GM21367 (cell line): ENCODE measurements at regions not wholly inside any gene's neighbourhood (a gene's known extent, or its start where the extent isn't known, plus 50 kb on each side); places are given as distances from the start of the nearest gene placed in this dataset.

Source experiments
- ATAC-seq: cut with Tn5 transposase; IDR thresholded peaks from one replicate; pipeline ENCODE4 v1.9.1; 2021; ENCODE audit not compliant: unreplicated experiment

- ATAC-seq, result no peak
Measured at GRCh38 chr13:24043590-24044350, 116.8 kb upstream of the SPATA13 start.

DNA sequence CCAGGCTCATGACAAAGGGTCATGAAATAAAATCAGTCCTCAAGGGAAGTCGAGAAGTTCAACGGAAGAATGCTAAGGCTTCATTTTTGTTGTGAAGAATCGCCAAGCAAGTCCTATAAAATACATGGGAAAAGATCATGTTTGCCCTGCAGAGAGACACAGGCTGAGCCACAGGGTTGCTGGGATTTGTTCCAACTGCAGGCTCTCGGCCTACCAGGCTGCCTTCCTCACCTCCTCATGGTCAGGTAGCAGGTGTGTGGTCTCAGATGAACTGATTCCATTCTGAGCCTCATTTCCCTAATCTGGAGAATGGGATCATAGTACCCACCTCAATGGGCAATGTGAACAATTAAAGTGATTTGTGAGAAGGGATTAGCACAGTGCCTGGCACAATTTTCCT, 114.9 kb upstream of the SPATA13 start:
- ATAC-seq, result no peak

GRCh38 chr13:24050292-24050711, 110.2 kb upstream of the SPATA13 start:
- no peak for ATAC-seq

- no peak for ATAC-seq
Measured at GRCh38 chr13:24050796-24051715, 109.5 kb upstream of the SPATA13 start.

- no peak for ATAC-seq
Measured at GRCh38 chr13:24052547-24053518, 107.7 kb upstream of the SPATA13 start.

DNA sequence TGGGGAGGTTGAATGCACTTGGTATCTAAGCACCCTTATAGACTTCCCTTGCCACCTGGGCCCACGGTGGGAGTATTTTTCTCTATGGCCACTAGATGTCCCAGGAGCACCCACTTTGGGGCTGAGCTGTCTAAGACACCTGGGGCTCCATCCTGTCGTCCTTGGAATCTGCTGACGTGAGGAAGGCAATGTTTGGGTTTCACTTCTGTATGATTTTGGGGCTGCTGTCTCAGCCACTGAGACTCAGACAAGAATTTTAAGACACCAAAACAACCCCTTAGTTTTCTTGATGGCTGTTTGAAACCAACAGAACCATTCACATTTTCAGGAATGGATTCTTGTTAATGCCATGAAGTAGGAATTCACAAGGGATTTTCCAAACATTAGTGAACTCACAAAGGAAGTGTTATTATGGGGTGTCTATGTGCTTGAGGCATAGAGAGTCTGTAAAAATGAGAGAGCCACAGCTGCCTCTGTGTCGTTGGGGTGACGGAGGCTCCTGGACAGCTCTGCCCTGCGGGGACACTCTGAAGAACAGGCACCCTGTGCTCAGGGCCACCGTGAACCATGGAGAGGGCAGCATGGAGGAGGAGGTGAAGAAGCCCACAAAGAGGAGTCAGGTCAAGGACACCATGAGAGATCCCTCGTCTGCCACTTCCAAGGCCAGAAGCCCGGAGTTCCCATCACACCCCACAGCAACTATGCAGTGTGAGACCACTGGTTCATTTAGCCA, 106.8 kb upstream of the SPATA13 start:
- ATAC-seq, result peak; percentile 87

GRCh38 chr13:24056616-24057137, 103.8 kb upstream of the SPATA13 start:
- ATAC-seq, result no peak

DNA sequence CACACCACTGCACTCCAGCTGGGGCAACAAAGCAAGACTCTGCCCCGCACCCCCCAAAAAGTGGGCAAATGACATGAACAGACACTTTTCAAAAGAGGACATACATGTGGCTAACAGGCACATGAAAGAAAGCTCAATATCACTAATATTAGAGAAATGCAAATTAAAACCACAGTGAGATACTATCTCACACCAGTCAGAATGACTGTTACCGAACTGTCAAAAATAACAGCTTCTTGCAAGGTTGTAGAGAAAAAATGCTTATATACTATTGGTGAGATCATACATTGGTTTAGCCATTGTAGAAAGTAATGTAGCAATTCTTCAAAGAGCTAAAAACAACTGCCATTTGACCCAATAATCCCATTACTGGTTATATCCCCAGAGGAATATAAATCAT, 99.5 kb upstream of the SPATA13 start:
- ATAC-seq, result no peak

DNA sequence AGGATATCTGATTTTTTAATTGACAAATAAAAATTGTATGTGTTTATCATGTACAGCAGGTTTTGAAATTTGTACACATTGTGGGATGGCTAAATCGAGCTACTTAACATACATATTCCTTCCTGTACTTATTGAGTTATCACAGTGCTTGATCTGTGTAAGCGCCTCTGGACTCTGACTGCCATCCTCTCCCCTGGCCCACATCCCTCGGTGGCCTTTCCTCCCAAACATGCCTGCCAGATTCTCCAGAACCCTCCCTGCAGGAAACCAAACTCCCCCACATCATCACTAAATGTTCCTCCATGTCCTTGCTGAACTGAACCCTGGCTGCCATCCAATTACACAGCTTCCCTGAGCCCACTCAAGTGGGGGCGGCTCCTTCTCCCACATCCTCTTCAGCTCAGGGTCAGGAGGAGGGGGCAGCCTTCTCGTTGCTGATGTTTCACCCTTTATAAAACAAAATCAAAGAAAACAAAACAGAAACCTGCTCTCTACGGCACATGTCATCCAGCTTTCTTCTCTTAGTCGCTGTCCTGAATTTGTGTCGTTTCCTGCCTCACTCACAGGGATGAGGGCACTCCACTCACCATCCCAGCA, 97.1 kb upstream of the SPATA13 start:
- no peak for ATAC-seq

DNA sequence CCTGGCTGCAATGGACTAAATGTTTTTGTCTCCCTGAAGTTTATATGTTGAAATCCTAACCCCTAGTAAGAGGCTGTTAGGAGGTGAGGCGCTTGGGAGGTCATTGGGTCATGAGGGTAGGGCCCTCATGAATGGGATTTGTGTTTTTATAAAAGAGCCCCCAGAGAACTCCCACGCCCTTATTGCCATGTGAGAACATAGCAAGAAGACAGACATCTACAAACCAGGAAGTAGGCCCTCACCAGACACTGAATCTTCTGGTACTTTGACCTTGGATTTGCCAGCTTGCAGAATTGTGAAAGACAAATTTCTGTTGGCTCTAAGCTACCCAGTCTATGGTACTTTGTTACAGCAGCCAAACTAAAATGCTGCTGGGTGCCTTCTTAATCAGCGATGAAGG, 96.1 kb upstream of the SPATA13 start:
- ATAC-seq, result no peak

DNA sequence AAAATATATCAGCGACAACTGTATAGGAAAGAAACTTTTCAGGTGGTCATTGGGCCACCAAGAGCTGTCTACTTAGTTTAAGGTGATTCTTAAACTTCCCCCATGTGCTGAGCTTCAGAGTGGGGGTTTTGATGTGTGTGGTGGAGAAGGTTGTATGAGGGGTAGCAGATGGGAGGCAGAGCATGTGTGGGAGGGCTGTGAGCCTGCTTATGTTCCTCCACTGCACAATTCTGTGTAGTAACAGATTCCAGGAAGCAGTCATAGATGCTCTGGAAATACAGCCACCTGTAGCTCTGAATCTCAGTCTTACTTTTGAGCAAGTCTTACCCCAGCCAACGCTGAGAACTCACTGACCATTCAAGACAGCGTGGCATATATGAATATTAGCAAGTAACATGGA, 95.3 kb upstream of the SPATA13 start:
- ATAC-seq, result no peak

- ATAC-seq, result no peak
Measured at GRCh38 chr13:24066405-24067295, 93.9 kb upstream of the SPATA13 start.

DNA sequence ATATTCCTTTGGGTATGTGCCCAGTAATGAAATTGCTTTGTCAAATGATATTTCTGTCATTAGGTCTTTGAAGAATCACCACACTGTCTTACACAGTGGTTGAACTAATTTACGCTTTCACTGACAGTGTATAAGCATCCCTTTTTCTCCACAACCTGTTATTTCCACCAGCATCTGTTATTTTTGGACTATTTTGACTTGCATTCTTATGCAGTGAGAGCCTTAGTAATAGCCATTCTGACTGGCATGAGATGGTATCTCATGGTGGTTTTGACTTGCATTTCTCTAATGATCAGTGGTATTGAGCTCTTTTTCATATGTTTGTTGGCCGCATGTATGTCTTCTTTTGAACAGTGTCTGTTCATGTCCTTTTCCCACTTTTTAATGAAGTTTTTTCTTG, 92.0 kb upstream of the SPATA13 start:
- no peak for ATAC-seq

- ATAC-seq, result no peak
Measured at GRCh38 chr13:24071016-24071415, 89.5 kb upstream of the SPATA13 start.

DNA sequence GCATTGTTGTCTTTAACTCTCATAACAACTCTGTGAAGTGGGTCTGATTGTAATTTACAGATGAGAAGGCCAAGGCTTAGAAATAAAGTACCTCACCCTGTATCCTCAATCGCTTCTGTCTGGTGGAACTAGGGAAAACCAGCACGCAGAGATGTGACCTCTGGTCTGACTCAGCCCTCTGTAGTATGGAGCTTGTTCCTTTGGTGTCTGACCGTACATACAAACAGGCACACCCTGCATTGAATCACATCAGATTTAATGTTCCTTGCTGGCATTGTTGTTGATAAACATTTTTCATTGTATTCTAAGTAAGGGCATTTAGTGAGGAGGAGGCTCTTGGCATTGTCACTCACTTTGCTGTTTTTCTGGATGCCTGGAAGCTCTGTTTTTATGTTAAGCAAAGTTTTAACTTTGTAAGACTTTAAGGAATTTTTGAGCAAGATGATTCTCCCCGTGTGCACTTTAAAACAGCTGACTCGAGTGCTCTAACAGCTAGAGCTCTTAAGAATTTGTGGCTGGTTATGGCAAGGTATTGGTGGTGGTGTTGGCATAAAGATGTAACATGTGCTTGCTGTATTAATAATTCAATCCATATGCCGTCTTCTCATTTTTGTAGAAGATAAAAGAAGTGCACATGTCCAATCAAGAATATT, 89.0 kb upstream of the SPATA13 start:
- no peak for ATAC-seq

DNA sequence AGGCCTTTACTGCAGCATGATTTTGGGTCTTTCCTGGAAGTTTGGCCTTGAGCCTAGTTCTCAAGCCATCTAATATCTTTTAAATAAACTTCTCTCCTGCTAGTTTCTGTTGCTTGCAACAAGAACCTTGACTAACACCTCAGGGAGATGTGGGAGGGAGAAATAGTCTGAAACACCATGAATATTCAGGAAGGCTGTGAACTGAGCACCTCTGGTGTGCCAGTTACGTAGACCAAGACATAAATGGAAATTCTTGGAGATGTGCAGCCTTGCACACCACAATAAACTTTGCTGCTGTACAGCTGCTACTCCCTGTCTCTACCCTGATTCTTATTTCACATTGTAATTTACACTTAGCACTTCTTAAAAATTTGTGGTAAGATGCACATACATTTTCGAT, 86.9 kb upstream of the SPATA13 start:
- no peak for ATAC-seq

GRCh38 chr13:24074678-24075077, 85.8 kb upstream of the SPATA13 start:
- no peak for ATAC-seq
